ENCODE measurements at regions not wholly inside any gene's neighbourhood (a gene's known extent, or its start where the extent isn't known, plus 50 kb on each side); places are given as distances from the start of the nearest gene placed in this dataset.

DNA sequence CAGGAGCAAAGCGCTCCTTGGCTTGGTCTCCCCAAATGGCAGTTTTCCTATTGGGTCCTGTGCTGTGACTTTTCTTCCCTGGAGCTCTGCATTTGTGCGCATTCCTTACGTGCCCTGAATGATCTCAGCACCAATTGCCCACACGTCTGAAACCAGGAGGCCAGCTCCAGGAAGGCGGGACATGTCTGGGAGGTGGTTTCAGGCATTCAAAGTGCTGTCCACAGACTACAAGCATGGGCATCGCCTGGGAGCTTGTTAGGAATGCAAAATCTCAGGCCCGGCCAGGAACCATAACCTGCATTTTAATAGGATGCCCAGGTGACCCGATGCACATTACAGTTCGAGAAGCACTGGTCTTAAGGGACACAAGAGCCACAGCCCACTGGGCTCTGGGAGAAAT lies 239.6 kb downstream of the ANKRD60 start:
- no peak overlapping the region for H3K4me2 ChIP-seq (ENCODE audit: low read depth, low read length, poor library complexity, severe bottlenecking)
- H3F3A ChIP-seq (ENCODE audit: insufficient read depth), result no peaks in the 10 kb centered on the region
- no peaks in the 10 kb centered on the region for H4K20me1 ChIP-seq (ENCODE audit: low read depth, low read length)
- H3K9me3 ChIP-seq (ENCODE audit: insufficient read depth, low read length), result no peaks in the 10 kb centered on the region
- H3K27ac ChIP-seq (ENCODE audit: low read depth, low read length), result no peak overlapping the region
- no peak overlapping the region for H3K4me3 ChIP-seq (ENCODE audit: insufficient read depth, low read length, poor library complexity, severe bottlenecking)
- H3K9ac ChIP-seq (ENCODE audit: low read length), result no peak overlapping the region
- TF ChIP-seq EZH2phosphoT487 (conservative IDR thresholded peaks at IDR 0.05; ENCODE audit: low read length), result no peak
- TF ChIP-seq, protein P1, sequence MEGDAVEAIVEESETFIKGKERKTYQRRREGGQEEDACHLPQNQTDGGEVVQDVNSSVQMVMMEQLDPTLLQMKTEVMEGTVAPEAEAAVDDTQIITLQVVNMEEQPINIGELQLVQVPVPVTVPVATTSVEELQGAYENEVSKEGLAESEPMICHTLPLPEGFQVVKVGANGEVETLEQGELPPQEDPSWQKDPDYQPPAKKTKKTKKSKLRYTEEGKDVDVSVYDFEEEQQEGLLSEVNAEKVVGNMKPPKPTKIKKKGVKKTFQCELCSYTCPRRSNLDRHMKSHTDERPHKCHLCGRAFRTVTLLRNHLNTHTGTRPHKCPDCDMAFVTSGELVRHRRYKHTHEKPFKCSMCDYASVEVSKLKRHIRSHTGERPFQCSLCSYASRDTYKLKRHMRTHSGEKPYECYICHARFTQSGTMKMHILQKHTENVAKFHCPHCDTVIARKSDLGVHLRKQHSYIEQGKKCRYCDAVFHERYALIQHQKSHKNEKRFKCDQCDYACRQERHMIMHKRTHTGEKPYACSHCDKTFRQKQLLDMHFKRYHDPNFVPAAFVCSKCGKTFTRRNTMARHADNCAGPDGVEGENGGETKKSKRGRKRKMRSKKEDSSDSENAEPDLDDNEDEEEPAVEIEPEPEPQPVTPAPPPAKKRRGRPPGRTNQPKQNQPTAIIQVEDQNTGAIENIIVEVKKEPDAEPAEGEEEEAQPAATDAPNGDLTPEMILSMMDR (IDR thresholded peaks at IDR 0.05; ENCODE audit: insufficient read depth, low read length, poor library complexity, severe bottlenecking), result no peak
- H3K9me2 ChIP-seq (replicated peaks; ENCODE audit: insufficient read depth, low read length), result no peaks in the 10 kb centered on the region
- H3K79me2 ChIP-seq (ENCODE audit: insufficient read depth, low read length), result no peaks in the 10 kb centered on the region
- no peaks in the 10 kb centered on the region for H3K36me3 ChIP-seq (ENCODE audit: low read length)
- no peak overlapping the region for H2AFZ ChIP-seq (ENCODE audit: low read depth, low read length, severe bottlenecking)
- no peaks in the 10 kb centered on the region for H3K27me3 ChIP-seq (ENCODE audit: low read length)

DNA sequence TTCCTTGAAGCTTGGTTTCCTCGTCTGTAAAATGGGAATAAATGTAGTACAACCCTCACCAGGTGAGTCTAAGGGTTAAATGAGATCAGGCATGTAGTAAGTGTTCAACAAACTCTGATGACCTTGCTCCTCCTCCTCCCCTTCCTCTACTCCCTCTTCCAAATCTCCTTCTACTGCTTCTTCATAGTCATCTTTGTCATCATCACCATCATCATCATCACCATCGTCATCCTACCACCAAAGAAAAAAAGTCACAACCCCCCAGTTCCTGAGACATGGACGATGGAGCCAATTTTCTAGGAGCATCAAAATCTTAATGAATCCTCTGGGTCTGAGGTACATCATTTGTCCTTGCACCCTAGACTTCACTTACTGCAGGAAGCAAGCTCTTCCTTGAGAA lies 240.0 kb downstream of the ANKRD60 start:
- no peaks in the 10 kb centered on the region for H3K79me2 ChIP-seq (ENCODE audit: insufficient read depth, low read length)
- H3F3A ChIP-seq (ENCODE audit: insufficient read depth), result no peaks in the 10 kb centered on the region
- no peaks in the 10 kb centered on the region for H3K9me3 ChIP-seq (ENCODE audit: insufficient read depth, low read length)
- no peak for TF ChIP-seq EZH2phosphoT487 (conservative IDR thresholded peaks at IDR 0.05; ENCODE audit: low read length)
- TF ChIP-seq, protein P1 (IDR thresholded peaks at IDR 0.05; ENCODE audit: insufficient read depth, low read length, poor library complexity, severe bottlenecking), result no peak
- no peaks in the 10 kb centered on the region for H3K27me3 ChIP-seq (ENCODE audit: low read length)
- H3K4me3 ChIP-seq (ENCODE audit: insufficient read depth, low read length, poor library complexity, severe bottlenecking), result no peak overlapping the region
- no peaks in the 10 kb centered on the region for H3K36me3 ChIP-seq (ENCODE audit: low read length)
- no peaks in the 10 kb centered on the region for H3K9me2 ChIP-seq (replicated peaks; ENCODE audit: insufficient read depth, low read length)
- no peaks in the 10 kb centered on the region for H4K20me1 ChIP-seq (ENCODE audit: low read depth, low read length)
- H3K9ac ChIP-seq (ENCODE audit: low read length), result no peak overlapping the region
- no peak overlapping the region for H3K27ac ChIP-seq (ENCODE audit: low read depth, low read length)
- no peak overlapping the region for H2AFZ ChIP-seq (ENCODE audit: low read depth, low read length, severe bottlenecking)
- H3K4me2 ChIP-seq (ENCODE audit: low read depth, low read length, poor library complexity, severe bottlenecking), result no peak overlapping the region

DNA sequence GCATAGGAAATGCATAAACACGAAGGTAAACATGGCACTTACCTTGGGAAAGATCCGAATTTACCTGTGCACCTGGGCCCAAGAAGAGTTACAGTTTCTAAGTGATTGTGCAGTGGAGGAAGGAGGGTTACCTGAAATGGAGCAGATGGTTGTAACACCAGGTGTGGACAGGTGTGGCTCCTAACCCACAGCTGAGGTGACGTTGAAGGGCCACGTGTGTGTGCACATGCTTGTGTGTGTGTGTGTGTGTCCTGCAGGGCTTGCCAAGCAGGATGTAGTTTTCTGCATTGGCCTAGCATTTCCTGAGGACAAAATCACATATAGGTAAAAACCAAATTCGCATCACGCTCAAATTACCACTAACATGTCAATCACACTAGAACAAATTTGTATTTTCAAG lies 240.8 kb downstream of the ANKRD60 start:
- no peaks in the 10 kb centered on the region for H3K9me3 ChIP-seq (ENCODE audit: insufficient read depth, low read length)
- H3K27ac ChIP-seq (ENCODE audit: low read depth, low read length), result no peak overlapping the region
- no peaks in the 10 kb centered on the region for H3F3A ChIP-seq (ENCODE audit: insufficient read depth)
- H3K27me3 ChIP-seq (ENCODE audit: low read length), result no peaks in the 10 kb centered on the region
- H3K4me3 ChIP-seq (ENCODE audit: insufficient read depth, low read length, poor library complexity, severe bottlenecking), result no peak overlapping the region
- H3K79me2 ChIP-seq (ENCODE audit: insufficient read depth, low read length), result no peaks in the 10 kb centered on the region
- H4K20me1 ChIP-seq (ENCODE audit: low read depth, low read length), result no peaks in the 10 kb centered on the region
- no peak overlapping the region for H3K9ac ChIP-seq (ENCODE audit: low read length)
- no peaks in the 10 kb centered on the region for H3K9me2 ChIP-seq (replicated peaks; ENCODE audit: insufficient read depth, low read length)
- H2AFZ ChIP-seq (ENCODE audit: low read depth, low read length, severe bottlenecking), result no peak overlapping the region
- H3K36me3 ChIP-seq (ENCODE audit: low read length), result no peaks in the 10 kb centered on the region
- no peak overlapping the region for H3K4me2 ChIP-seq (ENCODE audit: low read depth, low read length, poor library complexity, severe bottlenecking)
- TF ChIP-seq, protein P1 (IDR thresholded peaks at IDR 0.05; ENCODE audit: insufficient read depth, low read length, poor library complexity, severe bottlenecking), result no peak
- TF ChIP-seq EZH2phosphoT487 (conservative IDR thresholded peaks at IDR 0.05; ENCODE audit: low read length), result no peak
